IMR-90 (cell line): ENCODE measurements at regions not wholly inside any gene's neighbourhood (a gene's known extent, or its start where the extent isn't known, plus 50 kb on each side); places are given as distances from the start of the nearest gene placed in this dataset.

Source experiments
- ATAC-seq: fragments of 200-7000 bp; cut with Tn5 transposase; 2 replicates; pipeline ENCODE4 v1.9.1; 2020; ENCODE audit warnings: low read depth, mild to moderate bottlenecking, moderate library complexity
- BruUV-seq: library from RNA; stranded (reverse); fragments of 400-500 nt; replicated peaks from 2 replicates; lab custom pipeline; 2021; lab: Mats Ljungman, UMichigan
- CTCF ChIA-PET: fragments of 300-600 bp; formaldehyde crosslinking; extraction: SDS; loops from one replicate; lab custom pipeline; 2021; ENCODE audit warnings: antibody characterized with exemption; lab: Yijun Ruan, JAX
- POLR2A ChIA-PET: fragments of 300-600 bp; sonication (Branson Sonifier 250); formaldehyde crosslinking; loops from one replicate; lab custom pipeline; 2022; ENCODE audit warnings: antibody characterized with exemption; ENCODE audit not compliant: unreplicated experiment; lab: Charles Lee
- DNase-seq: peaks from one replicate; pipeline ENCODE4 v3.0.0; 2013
- H2AFZ ChIP-seq: replicated peaks from 2 replicates; pipeline ENCODE3; 2013; ENCODE audit warnings: low read length, mild to moderate bottlenecking; ENCODE audit not compliant: poor library complexity
- H2AK5ac ChIP-seq: 2 replicates; pipeline ENCODE4 v1.6.1; 2013; ENCODE audit warnings: low read depth, low read length, inconsistent platforms
- H2AK9ac ChIP-seq: replicated peaks from 2 replicates; pipeline ENCODE3; 2013; ENCODE audit warnings: mild to moderate bottlenecking, low read depth, low read length, moderate library complexity; ENCODE audit not compliant: poor library complexity
- H2BK120ac ChIP-seq: 2 replicates; pipeline ENCODE4 v1.6.1; 2013; ENCODE audit warnings: low read depth, low read length, inconsistent platforms
- H2BK15ac ChIP-seq: 3 replicates; pipeline ENCODE4 v1.6.1; 2013; ENCODE audit warnings: low read depth, low read length, inconsistent platforms
- H2BK20ac ChIP-seq: 2 replicates; pipeline ENCODE4 v1.6.1; 2013; ENCODE audit warnings: low read depth, mild to moderate bottlenecking, inconsistent platforms, low read length, moderate library complexity
- H2BK5ac ChIP-seq: 2 replicates; pipeline ENCODE4 v1.6.1; 2013; ENCODE audit warnings: mild to moderate bottlenecking, low read depth, low read length, inconsistent platforms; ENCODE audit not compliant: poor library complexity, severe bottlenecking
- H3K14ac ChIP-seq: replicated peaks from 2 replicates; pipeline ENCODE4 v1.6.1; 2013; ENCODE audit warnings: low read depth, low read length, inconsistent platforms
- H3K18ac ChIP-seq: 2 replicates; pipeline ENCODE4 v1.6.1; 2013; ENCODE audit warnings: low read depth, low read length, control low read depth
- H3K23ac ChIP-seq: 2 replicates; pipeline ENCODE4 v1.6.1; 2013; ENCODE audit warnings: low read depth, low read length, inconsistent platforms
- H3K27ac ChIP-seq: 2 replicates; pipeline ENCODE4 v1.5.1; 2013; ENCODE audit warnings: mild to moderate bottlenecking, control low read depth, low read length; ENCODE audit not compliant: insufficient read depth
- H3K27me3 ChIP-seq: 2 replicates; pipeline ENCODE4 v1.6.1; 2013; ENCODE audit warnings: low read length; ENCODE audit not compliant: control insufficient read depth, insufficient read depth
- H3K36me3 ChIP-seq: 2 replicates; pipeline ENCODE4 v1.6.1; 2013; ENCODE audit warnings: low read length, mixed read lengths; ENCODE audit not compliant: control insufficient read depth, insufficient read depth
- H3K4ac ChIP-seq: 2 replicates; pipeline ENCODE4 v1.6.1; 2013; ENCODE audit warnings: low read depth, low read length, inconsistent platforms
- H3K4me1 ChIP-seq: 2 replicates; pipeline ENCODE4 v1.6.1; 2013; ENCODE audit warnings: low read length, mixed read lengths; ENCODE audit not compliant: control insufficient read depth, insufficient read depth
- H3K4me2 ChIP-seq: 2 replicates; pipeline ENCODE4 v1.6.1; 2013; ENCODE audit warnings: low read depth, mild to moderate bottlenecking, control low read depth, low read length, moderate library complexity
- H3K4me3 ChIP-seq: 2 replicates; pipeline ENCODE4 v1.5.1; 2013; ENCODE audit warnings: low read depth, mild to moderate bottlenecking, control low read depth, low read length, moderate library complexity; ENCODE audit not compliant: insufficient read depth
- H3K56ac ChIP-seq: 2 replicates; pipeline ENCODE4 v1.6.1; 2013; ENCODE audit warnings: low read length, inconsistent platforms; ENCODE audit not compliant: insufficient read depth; ENCODE audit errors: extremely low read depth
- H3K79me1 ChIP-seq, 2 experiments: 2 replicates each; pipeline ENCODE4 v1.6.1; 2013; ENCODE audit warnings: low read length in 2 of 2, inconsistent platforms in 1 of 2, low read depth in 1 of 2
- H3K9ac ChIP-seq: 2 replicates; pipeline ENCODE4 v1.6.1; 2013; ENCODE audit warnings: low read depth, low read length, control low read depth
- H3K9me1 ChIP-seq: 2 replicates; pipeline ENCODE4 v1.6.1; 2013; ENCODE audit warnings: low read length, inconsistent platforms; ENCODE audit not compliant: insufficient read depth
- H3K9me3 ChIP-seq: 2 replicates; pipeline ENCODE4 v1.6.1; 2013; ENCODE audit warnings: low read length; ENCODE audit not compliant: control insufficient read depth, insufficient read depth
- H4K20me1 ChIP-seq: 2 replicates; pipeline ENCODE4 v1.6.1; 2013; ENCODE audit warnings: low read length, inconsistent platforms; ENCODE audit not compliant: insufficient read depth
- H4K5ac ChIP-seq: 2 replicates; pipeline ENCODE4 v1.6.1; 2013; ENCODE audit warnings: mild to moderate bottlenecking, low read depth, low read length, control low read depth
- H4K8ac ChIP-seq, 2 experiments: 2 replicates each; pipeline ENCODE4 v1.6.1; 2013; ENCODE audit warnings: low read depth in 2 of 2, low read length in 2 of 2, control low read depth in 1 of 2, inconsistent platforms in 1 of 2
- H4K91ac ChIP-seq: 2 replicates; pipeline ENCODE4 v1.6.1; 2013; ENCODE audit warnings: low read depth, low read length, inconsistent platforms; ENCODE audit not compliant: insufficient read depth
- BHLHE40 ChIP-seq: fragments of 150-350 bp; IDR thresholded peaks from 2 replicates; pipeline ENCODE4 v1.6.1; 2016; ENCODE audit warnings: mild to moderate bottlenecking, low read depth, low read length
- ELK1 ChIP-seq: fragments of 150-350 bp; IDR thresholded peaks from 2 replicates; pipeline ENCODE4 v1.6.1; 2016; ENCODE audit warnings: low read depth, mild to moderate bottlenecking, low read length, moderate library complexity, borderline replicate concordance
- FOS ChIP-seq: fragments of 150-350 bp; IDR thresholded peaks from 2 replicates; pipeline ENCODE4 v1.6.1; 2016; ENCODE audit warnings: low read depth, low read length
- MAFK ChIP-seq: IDR thresholded peaks from 2 replicates; pipeline ENCODE4 v1.6.1; 2012; ENCODE audit warnings: low read depth, low read length, improper control_type of control experiment
- NFE2L2 ChIP-seq: fragments of 150-350 bp; IDR thresholded peaks from 2 replicates; pipeline ENCODE4 v1.6.1; 2016; ENCODE audit warnings: low read depth, mild to moderate bottlenecking, low read length
- RAD21 ChIP-seq: IDR thresholded peaks from 2 replicates; pipeline ENCODE4 v1.6.1; 2012; ENCODE audit warnings: low read length, improper control_type of control experiment
- RFX5 ChIP-seq: IDR thresholded peaks from 2 replicates; pipeline ENCODE4 v1.8.0; 2012; ENCODE audit warnings: low read depth, mild to moderate bottlenecking, low read length, moderate library complexity
- SMC3 ChIP-seq: fragments of 150-350 bp; IDR thresholded peaks from 2 replicates; pipeline ENCODE4 v1.6.1; 2016; ENCODE audit warnings: low read depth, mild to moderate bottlenecking, antibody characterized with exemption, low read length, moderate library complexity
- USF2 ChIP-seq: fragments of 150-350 bp; IDR thresholded peaks from 2 replicates; pipeline ENCODE4 v1.6.1; 2017; ENCODE audit warnings: mild to moderate bottlenecking, antibody characterized with exemption, low read length, low read depth
- WGBS, 2 experiments: methylation state at CpG; one replicate each; pipeline versions ENCODE4 v1.1.5 to v1.1.7; 2013; ENCODE audit warnings: missing lambda C conversion rate in 2 of 2; ENCODE audit not compliant: insufficient read length in 1 of 2; ENCODE audit errors: extremely low coverage in 2 of 2; 5-methylcytosine and 5-hydroxymethylcytosine counted together
- dilution Hi-C: fragments of 300-500 bp; cut with HindIII; formaldehyde crosslinking; loops from one replicate; pipeline ENCODE4 v1.14.3; 2018; ENCODE audit warnings: low sequenced_read_pairs; ENCODE audit not compliant: unreplicated experiment
- in situ Hi-C: fragments of 300-500 bp; cut with MboI; formaldehyde crosslinking; loops from 3 replicates; pipeline ENCODE4 v1.14.3; 2019; ENCODE audit warnings: low sequenced_read_pairs, inconsistent platforms, mixed read lengths
- intact Hi-C: fragments of 100-400 bp; cut with micrococcal nuclease; formaldehyde crosslinking; loops from 2 replicates; pipeline ENCODE4 v1.10.0; 2022

GRCh38 chr2:149745396-149746230 lies 158.0 kb upstream of the MMADHC start:
- H3K9me3 ChIP-seq, result no peaks in the 10 kb centered on the region
- peak overlapping the region; percentile 88; the same call in 1 of the 2 replicates for H3K4me2 ChIP-seq
- no peaks in the 10 kb centered on the region for H3K36me3 ChIP-seq
- H3K79me1 ChIP-seq, result peaks cover 0 to 8% of the 10 kb centered on the region in 2 experiments; a peak in 2 of 4 replicates
- no peak for TF ChIP-seq MAFK
- TF ChIP-seq FOS, result no peak
- TF ChIP-seq SMC3, result no peak
- TF ChIP-seq BHLHE40, result no peak
- no peak for TF ChIP-seq RAD21
- TF ChIP-seq NFE2L2, result no peak
- no peak for TF ChIP-seq ELK1
- TF ChIP-seq RFX5, result no peak
- TF ChIP-seq USF2, result no peak
- peak overlapping the region; percentile 41; the same call in 1 of the 2 replicates for H3K9ac ChIP-seq
- H3K56ac ChIP-seq, result peak overlapping the region; percentile 42
- no peaks in the 10 kb centered on the region for H4K20me1 ChIP-seq
- peak overlapping the region; percentile 90 for H2AK5ac ChIP-seq
- H4K91ac ChIP-seq, result peak overlapping the region; percentile 79
- no peaks in the 10 kb centered on the region for H3K27me3 ChIP-seq
- peak overlapping the region; percentile 62; the same call in 1 of the 2 replicates for H3K27ac ChIP-seq
- H2BK120ac ChIP-seq, result peak overlapping the region; percentile 88
- DNase-seq, result no peak
- dilution Hi-C loops, result no loop called here
- no peak overlapping the region for H2AK9ac ChIP-seq
- ChIA-PET POLR2A (interaction anchor here (0.6 kb wide), 2 partner anchors 12 to 102 kb away, joined by 3 to 4 read pairs; no protein-coding TSS in a partner anchor), CTCF (interaction anchor here (0.6 to 1.6 kb wide), 2 partner anchors 111 to 148 kb away, joined by 3 to 4 read pairs; no protein-coding TSS in a partner anchor)
- H2BK20ac ChIP-seq, result peak overlapping the region; percentile 82
- WGBS, 2 experiments, result 35% methylated on average over 2 of the region's 9 CpGs; no CpG with 5 or more reads in 1 of the 2 experiments
- peak overlapping the region; percentile 67; the same call in 1 of the 2 replicates for H3K23ac ChIP-seq
- H2AFZ ChIP-seq, result no peak overlapping the region
- H3K18ac ChIP-seq, result peak overlapping the region; percentile 91; the same call in 1 of the 2 replicates
- intact Hi-C loops, result loop anchor here (2.0 to 10.0 kb wide), 4 partner anchors 113 to 1489 kb away; no protein-coding TSS in a partner anchor
- H3K4me3 ChIP-seq, result no peak overlapping the region
- peak overlapping the region; percentile 45 to 70 for H4K8ac ChIP-seq
- H3K9me1 ChIP-seq, result peaks cover 10% of the 10 kb centered on the region
- peaks cover 27% of the 10 kb centered on the region for H3K4me1 ChIP-seq
- H2BK15ac ChIP-seq, result peak overlapping the region; percentile 98; the same call in 2 of the 3 replicates
- no TSS peak for BruUV-seq
- peak overlapping the region; percentile 99 for H2BK5ac ChIP-seq
- peak overlapping the region; percentile 65; the same call in 1 of the 2 replicates for H3K4ac ChIP-seq
- H3K14ac ChIP-seq, result peak overlapping the region; percentile 84
- in situ Hi-C loops, result loop anchor here (25.0 kb wide), 1 partner anchor 717 kb away; no protein-coding TSS in a partner anchor
- ATAC-seq, result no peak
- H4K5ac ChIP-seq, result peak overlapping the region; percentile 76
